ENCODE measurements at regions not wholly inside any gene's neighbourhood (a gene's known extent, or its start where the extent isn't known, plus 50 kb on each side); places are given as distances from the start of the nearest gene placed in this dataset.

- TF ChIP-seq CTCF (IDR thresholded peaks at IDR 0.05 in 2 of 3, conservative IDR thresholded peaks at IDR 0.05 in 1 of 3; ENCODE audit: insufficient read depth in 2 of 3, low read depth in 1 of 3, low read length in 3 of 3) (no peak), POLR2A (conservative IDR thresholded peaks at IDR 0.05) (no peak), RFX5 (IDR thresholded peaks at IDR 0.05; ENCODE audit: low read depth, low read length) (no peak), RUNX1 (IDR thresholded peaks at IDR 0.05; ENCODE audit: low read depth) (no peak), EZH2 (IDR thresholded peaks at IDR 0.05; ENCODE audit: borderline replicate concordance, low read depth, low read length) (no peak), PREB (CRISPR knock-in tag; IDR thresholded peaks at IDR 0.05) (no peak), NR1H2 (CRISPR knock-in tag; IDR thresholded peaks at IDR 0.05) (no peak), GABPA (tag; conservative IDR thresholded peaks at IDR 0.05; ENCODE audit: low read depth) (no peak), TAF1 (IDR thresholded peaks at IDR 0.05; ENCODE audit: control insufficient read depth, extremely low read depth, insufficient read depth, low read length, severe bottlenecking) (no peak), ZHX1 (conservative IDR thresholded peaks at IDR 0.05; ENCODE audit: low read length) (no peak), HDAC1 (IDR thresholded peaks at IDR 0.05) (no peak), ZNF589 (CRISPR knock-in tag; IDR thresholded peaks at IDR 0.05; ENCODE audit: low read depth) (no peak)
These were observed 56.5 kb upstream of the ANO4 start for GRCh38 chr12:100738086-100738485.

Measured in K562 (cell line).